ENCODE measurements at regions not wholly inside any gene's neighbourhood (a gene's known extent, or its start where the extent isn't known, plus 50 kb on each side); places are given as distances from the start of the nearest gene placed in this dataset.

DNA sequence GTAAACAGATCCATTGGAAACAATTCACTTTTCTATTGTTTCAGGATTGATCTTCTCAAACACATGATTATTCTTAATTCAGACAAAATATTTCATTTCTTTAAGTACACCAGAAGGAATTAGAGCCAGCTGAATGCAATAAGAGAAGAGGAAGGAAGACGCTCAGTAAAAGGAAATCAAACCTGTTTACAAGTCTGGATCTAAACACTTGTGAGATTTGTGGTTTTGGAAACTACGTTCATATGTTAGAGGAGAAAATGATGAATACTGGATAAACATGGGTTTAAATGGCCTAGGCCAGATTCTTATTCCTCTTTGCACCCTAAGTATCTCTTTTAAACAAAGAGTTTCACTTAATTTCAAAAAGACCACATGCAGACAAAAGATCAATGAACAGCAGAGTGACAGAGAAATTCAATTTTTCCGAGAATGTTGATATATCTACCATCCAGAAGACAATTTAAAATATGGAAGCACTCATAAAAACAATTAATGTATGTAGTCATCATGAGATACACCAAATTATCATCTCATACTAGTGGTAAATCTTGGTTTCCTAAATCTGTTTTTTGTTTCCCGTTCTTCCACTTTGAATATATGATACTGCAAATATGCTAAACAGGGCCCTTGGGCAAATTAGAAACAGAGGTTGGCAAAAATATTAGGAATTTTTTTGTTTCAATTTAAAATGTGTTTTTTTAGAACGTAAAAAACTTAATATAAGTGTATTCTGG is 703.5 kb upstream of the CITED2 start:
- H3K4me3 ChIP-seq (ENCODE audit: low read depth, low read length, poor library complexity, severe bottlenecking), result no peak overlapping the region
- no peaks in the 10 kb centered on the region for H4K20me1 ChIP-seq (ENCODE audit: insufficient read depth, low read length)
- no peaks in the 10 kb centered on the region for H3K9me2 ChIP-seq (ENCODE audit: low read depth, low read length)
- H3K36me3 ChIP-seq (ENCODE audit: insufficient read depth, low read length), result no peaks in the 10 kb centered on the region
- no peaks in the 10 kb centered on the region for H3K79me2 ChIP-seq (ENCODE audit: insufficient read depth, low read length)
- H3K4me1 ChIP-seq (ENCODE audit: insufficient read depth, low read length, severe bottlenecking), result no peaks in the 10 kb centered on the region
- H3K27me3 ChIP-seq (ENCODE audit: insufficient read depth, low read length), result no peaks in the 10 kb centered on the region
- H3K9ac ChIP-seq (ENCODE audit: low read length), result no peak overlapping the region
- no peaks in the 10 kb centered on the region for H3F3A ChIP-seq (ENCODE audit: insufficient read depth, low read length)
- TF ChIP-seq, protein P1, sequence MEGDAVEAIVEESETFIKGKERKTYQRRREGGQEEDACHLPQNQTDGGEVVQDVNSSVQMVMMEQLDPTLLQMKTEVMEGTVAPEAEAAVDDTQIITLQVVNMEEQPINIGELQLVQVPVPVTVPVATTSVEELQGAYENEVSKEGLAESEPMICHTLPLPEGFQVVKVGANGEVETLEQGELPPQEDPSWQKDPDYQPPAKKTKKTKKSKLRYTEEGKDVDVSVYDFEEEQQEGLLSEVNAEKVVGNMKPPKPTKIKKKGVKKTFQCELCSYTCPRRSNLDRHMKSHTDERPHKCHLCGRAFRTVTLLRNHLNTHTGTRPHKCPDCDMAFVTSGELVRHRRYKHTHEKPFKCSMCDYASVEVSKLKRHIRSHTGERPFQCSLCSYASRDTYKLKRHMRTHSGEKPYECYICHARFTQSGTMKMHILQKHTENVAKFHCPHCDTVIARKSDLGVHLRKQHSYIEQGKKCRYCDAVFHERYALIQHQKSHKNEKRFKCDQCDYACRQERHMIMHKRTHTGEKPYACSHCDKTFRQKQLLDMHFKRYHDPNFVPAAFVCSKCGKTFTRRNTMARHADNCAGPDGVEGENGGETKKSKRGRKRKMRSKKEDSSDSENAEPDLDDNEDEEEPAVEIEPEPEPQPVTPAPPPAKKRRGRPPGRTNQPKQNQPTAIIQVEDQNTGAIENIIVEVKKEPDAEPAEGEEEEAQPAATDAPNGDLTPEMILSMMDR (IDR thresholded peaks at IDR 0.05; ENCODE audit: low read length), result no peak
- no peak for TF ChIP-seq EZH2 (IDR thresholded peaks at IDR 0.05; ENCODE audit: borderline replicate concordance, low read length)
- no peak overlapping the region for H3K27ac ChIP-seq (ENCODE audit: low read depth, low read length, poor library complexity, severe bottlenecking)
- no peak overlapping the region for H2AFZ ChIP-seq (ENCODE audit: low read length)
- no peak overlapping the region for H3K4me2 ChIP-seq (ENCODE audit: low read length)
- no peaks in the 10 kb centered on the region for H3K9me3 ChIP-seq (ENCODE audit: low read length)

DNA sequence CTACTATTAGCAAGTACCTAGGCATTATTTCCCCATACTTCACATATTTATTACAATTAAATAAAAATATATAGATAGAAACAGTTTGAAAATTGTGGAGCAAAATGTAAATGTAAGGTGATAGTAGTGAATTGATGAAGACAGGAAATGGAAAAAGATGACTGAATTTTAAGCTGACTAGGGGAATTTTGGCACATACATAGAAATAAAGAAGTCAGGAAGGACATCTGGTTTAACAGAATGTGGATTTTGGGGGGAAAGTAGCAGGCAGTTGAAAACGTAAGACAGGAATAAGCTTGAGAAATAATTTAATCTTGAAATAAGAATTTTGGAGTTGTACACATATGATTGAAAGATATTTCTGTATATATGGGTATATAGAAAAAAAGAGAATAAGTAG is 701.7 kb upstream of the CITED2 start:
- Histone ChIP-seq H3K9ac (ENCODE audit: low read length) (no peak overlapping the region), H3K4me3 (ENCODE audit: low read depth, low read length, poor library complexity, severe bottlenecking) (no peak overlapping the region), H3K4me2 (ENCODE audit: low read length) (no peak overlapping the region), H4K20me1 (ENCODE audit: insufficient read depth, low read length) (no peaks in the 10 kb centered on the region), H3K36me3 (ENCODE audit: insufficient read depth, low read length) (no peaks in the 10 kb centered on the region), H3K9me2 (ENCODE audit: low read depth, low read length) (no peaks in the 10 kb centered on the region), H3F3A (ENCODE audit: insufficient read depth, low read length) (no peaks in the 10 kb centered on the region), H3K79me2 (ENCODE audit: insufficient read depth, low read length) (no peaks in the 10 kb centered on the region), H2AFZ (ENCODE audit: low read length) (no peak overlapping the region), H3K4me1 (ENCODE audit: insufficient read depth, low read length, severe bottlenecking) (no peaks in the 10 kb centered on the region), H3K27ac (ENCODE audit: low read depth, low read length, poor library complexity, severe bottlenecking) (no peak overlapping the region), H3K27me3 (ENCODE audit: insufficient read depth, low read length) (no peaks in the 10 kb centered on the region), H3K9me3 (ENCODE audit: low read length) (no peaks in the 10 kb centered on the region)
- TF ChIP-seq, protein P1 (IDR thresholded peaks at IDR 0.05; ENCODE audit: low read length), result no peak
- no peak for TF ChIP-seq EZH2 (IDR thresholded peaks at IDR 0.05; ENCODE audit: borderline replicate concordance, low read length)

DNA sequence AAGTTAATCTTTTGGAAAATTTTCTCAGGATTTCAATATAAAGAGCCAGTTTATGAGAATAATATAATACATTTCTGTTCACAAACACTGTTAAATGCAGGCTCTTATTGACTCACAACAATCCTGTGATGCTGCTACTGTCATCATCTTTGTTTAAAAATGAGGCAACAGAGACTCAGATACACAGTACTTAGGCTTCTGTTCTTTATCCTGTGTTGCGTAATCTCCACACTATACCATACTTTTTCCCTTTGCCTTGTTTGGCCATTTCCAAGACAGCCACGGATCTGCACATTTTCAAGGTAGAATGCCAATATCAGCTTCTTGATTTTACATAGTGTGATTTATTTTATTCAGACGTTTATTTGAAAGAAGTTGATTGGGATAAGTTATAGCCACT is 699.0 kb upstream of the CITED2 start:
- Histone ChIP-seq H3K4me1 (ENCODE audit: insufficient read depth, low read length, severe bottlenecking) (no peaks in the 10 kb centered on the region), H2AFZ (ENCODE audit: low read length) (no peak overlapping the region), H3K27ac (ENCODE audit: low read depth, low read length, poor library complexity, severe bottlenecking) (no peak overlapping the region), H3K4me3 (ENCODE audit: low read depth, low read length, poor library complexity, severe bottlenecking) (no peak overlapping the region), H3K9ac (ENCODE audit: low read length) (no peak overlapping the region), H3K79me2 (ENCODE audit: insufficient read depth, low read length) (no peaks in the 10 kb centered on the region), H4K20me1 (ENCODE audit: insufficient read depth, low read length) (no peaks in the 10 kb centered on the region), H3K4me2 (ENCODE audit: low read length) (no peak overlapping the region), H3F3A (ENCODE audit: insufficient read depth, low read length) (no peaks in the 10 kb centered on the region), H3K9me3 (ENCODE audit: low read length) (no peaks in the 10 kb centered on the region), H3K9me2 (ENCODE audit: low read depth, low read length) (no peaks in the 10 kb centered on the region), H3K27me3 (ENCODE audit: insufficient read depth, low read length) (no peaks in the 10 kb centered on the region), H3K36me3 (ENCODE audit: insufficient read depth, low read length) (no peaks in the 10 kb centered on the region)
- TF ChIP-seq, protein P1 (IDR thresholded peaks at IDR 0.05; ENCODE audit: low read length), result no peak
- TF ChIP-seq EZH2 (IDR thresholded peaks at IDR 0.05; ENCODE audit: borderline replicate concordance, low read length), result no peak
